Activated T-cell treated with anti-CD3 and anti-CD28 coated beads, Interleukin-2, amount 50 U/mL, for 72 hours (primary cell): ENCODE measurements at regions not wholly inside any gene's neighbourhood (a gene's known extent, or its start where the extent isn't known, plus 50 kb on each side); places are given as distances from the start of the nearest gene placed in this dataset.

Experiments used
- ATAC-seq, 2 donors: fragments of 150-1000 bp; cut with Tn5 transposase; replicated peaks in 1 of 2; 2 replicates each; pipeline ENCODE4 v1.10.0; 2021; ENCODE audit warnings: moderate library complexity in 2 of 2, mild to moderate bottlenecking in 1 of 2
- DNase-seq, 2 donors: peaks; one replicate each; pipeline ENCODE4 v3.0.0; 2021 to 2022; ENCODE audit warnings: mixed read lengths in 1 of 2
- H3K27ac Mint-ChIP-seq: one replicate; pipeline ENCODE4 v1.8.0; 2022; ENCODE audit warnings: mild to moderate bottlenecking, moderate library complexity, mixed read lengths
- H3K27me3 Mint-ChIP-seq: one replicate; pipeline ENCODE4 v1.8.0; 2022; ENCODE audit warnings: low read depth, mixed read lengths
- H3K36me3 Mint-ChIP-seq, 2 donors: one replicate each; pipeline ENCODE4 v1.8.0; 2022; ENCODE audit warnings: mixed read lengths in 2 of 2, mild to moderate bottlenecking in 1 of 2; ENCODE audit not compliant: insufficient read depth in 2 of 2
- H3K4me1 Mint-ChIP-seq: one replicate; pipeline ENCODE4 v1.8.0; 2022; ENCODE audit warnings: low read depth, mixed read lengths
- H3K4me3 Mint-ChIP-seq, 2 donors: one replicate each; pipeline ENCODE4 v1.8.0; 2022; ENCODE audit warnings: mild to moderate bottlenecking in 2 of 2, mixed read lengths in 2 of 2, moderate library complexity in 2 of 2
- H3K9me3 Mint-ChIP-seq, 2 donors: one replicate each; pipeline ENCODE4 v1.8.0; 2022; ENCODE audit warnings: mixed read lengths in 2 of 2

DNA sequence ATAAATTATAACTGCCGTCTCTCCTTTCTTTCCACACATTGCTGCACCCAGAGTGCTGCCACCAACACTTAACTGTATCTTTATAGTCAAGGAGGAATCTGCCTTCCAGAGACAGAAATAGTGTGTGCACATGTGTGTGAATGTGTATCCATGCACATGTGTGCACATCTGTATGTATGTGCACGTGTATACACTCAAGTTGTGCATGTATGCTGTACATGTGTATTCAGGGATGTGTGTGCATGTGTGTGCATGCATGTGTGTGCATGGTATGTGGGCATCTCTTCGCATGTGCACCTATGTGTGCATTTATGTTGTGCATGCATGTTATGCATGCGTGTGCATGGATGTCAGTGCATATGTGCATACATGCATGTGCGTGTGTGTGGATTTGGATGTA lies 253.3 kb downstream of the KLF6 start:
- DNase-seq (no peak), ATAC-seq (no peak)
- Mint-ChIP-seq H3K36me3 (no peaks in the 10 kb centered on the region), H3K9me3 (no peaks in the 10 kb centered on the region), H3K27me3 (no peaks in the 10 kb centered on the region), H3K4me3 (no peak overlapping the region), H3K4me1 (no peaks in the 10 kb centered on the region), H3K27ac (no peak overlapping the region)

GRCh38 chr10:3530783-3531645 lies 254.0 kb downstream of the KLF6 start:
- no peak for DNase-seq
- no peaks in the 10 kb centered on the region for H3K4me1 Mint-ChIP-seq
- H3K9me3 Mint-ChIP-seq = no peaks in the 10 kb centered on the region
- H3K27ac Mint-ChIP-seq = no peak overlapping the region
- no peaks in the 10 kb centered on the region for H3K27me3 Mint-ChIP-seq
- no peak for ATAC-seq
- no peak overlapping the region for H3K4me3 Mint-ChIP-seq
- H3K36me3 Mint-ChIP-seq = no peaks in the 10 kb centered on the region

DNA sequence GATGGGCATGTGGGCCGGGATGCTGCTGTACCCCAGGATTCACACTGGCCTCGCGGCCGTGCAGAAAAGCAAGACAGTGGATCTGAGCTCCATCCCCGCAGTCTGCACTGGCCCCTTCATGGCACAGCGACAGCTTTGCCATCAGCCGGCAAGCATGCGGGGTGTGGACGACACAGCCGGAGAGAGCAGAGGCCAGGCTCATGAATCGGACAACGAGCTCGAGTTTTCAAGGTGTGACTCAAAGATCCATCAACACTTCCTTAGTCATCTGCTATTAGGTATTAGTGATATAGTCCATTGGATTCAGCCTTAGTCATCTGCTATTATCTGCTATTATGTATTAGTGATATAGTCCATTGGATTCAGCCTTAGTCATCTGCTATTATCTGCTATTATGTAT lies 254.7 kb downstream of the KLF6 start:
- Mint-ChIP-seq H3K36me3 (no peaks in the 10 kb centered on the region), H3K27me3 (no peaks in the 10 kb centered on the region), H3K4me3 (no peak overlapping the region), H3K4me1 (no peaks in the 10 kb centered on the region), H3K27ac (no peak overlapping the region), H3K9me3 (no peaks in the 10 kb centered on the region)
- DNase-seq = no peak
- ATAC-seq = no peak

DNA sequence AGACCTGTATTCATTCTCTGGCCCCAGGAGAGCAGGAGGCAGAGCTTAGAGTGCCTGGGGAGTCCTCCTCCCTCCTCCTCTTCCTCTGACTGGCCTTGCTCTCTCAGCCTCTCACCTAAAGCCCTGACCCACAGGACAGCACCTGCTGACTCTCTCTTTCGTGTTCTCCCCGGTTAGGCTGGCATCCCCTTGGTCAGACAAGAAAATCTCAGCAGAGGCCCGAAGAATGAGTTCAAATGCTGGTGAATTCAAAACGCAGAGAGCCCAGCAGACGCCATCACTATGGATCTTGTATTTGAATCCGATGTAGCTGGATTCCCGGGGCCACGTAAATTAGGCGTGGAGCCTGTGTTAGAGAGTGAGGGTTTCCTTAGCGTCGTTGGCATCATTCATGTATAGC lies 255.3 kb downstream of the KLF6 start:
- Mint-ChIP-seq H3K4me1 (no peaks in the 10 kb centered on the region), H3K27ac (no peak overlapping the region), H3K27me3 (no peaks in the 10 kb centered on the region), H3K9me3 (no peaks in the 10 kb centered on the region), H3K4me3 (no peak overlapping the region), H3K36me3 (no peaks in the 10 kb centered on the region)
- ATAC-seq (no peak), DNase-seq (no peak)

DNA sequence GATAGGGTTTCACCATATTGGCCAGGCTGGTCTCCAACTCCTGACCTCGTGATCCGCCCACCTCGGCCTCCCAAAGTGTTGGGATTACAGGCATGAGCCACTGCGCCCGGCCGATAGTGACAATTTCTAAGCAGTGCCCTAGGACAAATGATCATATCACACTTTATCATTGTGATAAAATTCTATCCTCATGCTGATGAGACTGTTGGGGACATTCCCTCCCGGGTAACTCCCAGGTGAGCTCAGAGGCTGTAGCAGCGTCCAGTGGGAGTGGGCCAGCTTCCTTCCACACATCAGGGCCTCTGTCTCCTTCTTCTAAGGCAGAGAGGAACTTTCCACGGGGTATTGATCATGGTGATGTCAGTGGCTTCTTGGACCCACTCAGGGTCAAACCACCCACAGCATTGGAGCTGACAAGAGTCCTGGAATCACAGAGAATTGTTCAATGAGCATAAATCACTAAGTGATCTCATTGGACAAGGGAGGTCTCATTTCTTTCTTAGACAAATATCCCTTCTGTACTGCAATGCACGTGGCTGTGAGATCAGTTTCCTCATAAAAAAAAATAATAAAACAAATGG lies 256.1 kb downstream of the KLF6 start:
- Mint-ChIP-seq H3K4me3 (no peak overlapping the region), H3K27ac (no peak overlapping the region), H3K36me3 (no peaks in the 10 kb centered on the region), H3K9me3 (no peaks in the 10 kb centered on the region), H3K27me3 (no peaks in the 10 kb centered on the region), H3K4me1 (no peaks in the 10 kb centered on the region)
- DNase-seq (no peak), ATAC-seq (no peak)

DNA sequence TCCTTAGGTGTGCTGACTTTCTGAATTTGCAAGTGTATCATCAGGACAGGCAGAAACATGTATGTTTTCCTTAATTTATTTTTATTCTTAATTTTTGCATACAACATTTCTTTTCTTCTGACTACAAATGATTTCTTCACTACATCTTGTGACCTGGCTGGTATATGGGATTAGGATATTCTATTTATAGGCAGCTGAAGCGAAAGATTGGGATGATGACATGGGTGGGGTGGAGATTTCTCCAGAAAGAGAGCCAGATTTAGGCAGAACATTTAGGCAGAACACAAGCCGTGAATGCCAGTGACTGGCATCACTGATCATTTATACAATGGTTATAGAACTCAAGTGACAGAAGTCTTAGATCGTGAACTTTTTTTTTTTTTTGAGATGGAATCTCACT lies 256.7 kb downstream of the KLF6 start:
- H3K27me3 Mint-ChIP-seq = no peaks in the 10 kb centered on the region
- no peak for DNase-seq
- no peak for ATAC-seq
- no peaks in the 10 kb centered on the region for H3K4me1 Mint-ChIP-seq
- H3K4me3 Mint-ChIP-seq = no peak overlapping the region
- H3K9me3 Mint-ChIP-seq = no peaks in the 10 kb centered on the region
- no peak overlapping the region for H3K27ac Mint-ChIP-seq
- H3K36me3 Mint-ChIP-seq = no peaks in the 10 kb centered on the region

- Mint-ChIP-seq H3K4me1 (no peaks in the 10 kb centered on the region), H3K4me3 (no peak overlapping the region), H3K27ac (no peak overlapping the region), H3K36me3 (no peaks in the 10 kb centered on the region), H3K27me3 (no peaks in the 10 kb centered on the region), H3K9me3 (no peaks in the 10 kb centered on the region)
- ATAC-seq = no peak
- DNase-seq = no peak
Observed at GRCh38 chr10:3527869-3528268, 257.1 kb downstream of the KLF6 start.

GRCh38 chr10:3526727-3527501 lies 258.1 kb downstream of the KLF6 start:
- no peak overlapping the region for H3K27ac Mint-ChIP-seq
- H3K27me3 Mint-ChIP-seq = no peaks in the 10 kb centered on the region
- no peaks in the 10 kb centered on the region for H3K4me1 Mint-ChIP-seq
- no peak for ATAC-seq
- no peak overlapping the region for H3K4me3 Mint-ChIP-seq
- DNase-seq = no peak
- no peaks in the 10 kb centered on the region for H3K36me3 Mint-ChIP-seq
- no peaks in the 10 kb centered on the region for H3K9me3 Mint-ChIP-seq

GRCh38 chr10:3525832-3526449 lies 259.1 kb downstream of the KLF6 start:
- no peak for ATAC-seq

DNA sequence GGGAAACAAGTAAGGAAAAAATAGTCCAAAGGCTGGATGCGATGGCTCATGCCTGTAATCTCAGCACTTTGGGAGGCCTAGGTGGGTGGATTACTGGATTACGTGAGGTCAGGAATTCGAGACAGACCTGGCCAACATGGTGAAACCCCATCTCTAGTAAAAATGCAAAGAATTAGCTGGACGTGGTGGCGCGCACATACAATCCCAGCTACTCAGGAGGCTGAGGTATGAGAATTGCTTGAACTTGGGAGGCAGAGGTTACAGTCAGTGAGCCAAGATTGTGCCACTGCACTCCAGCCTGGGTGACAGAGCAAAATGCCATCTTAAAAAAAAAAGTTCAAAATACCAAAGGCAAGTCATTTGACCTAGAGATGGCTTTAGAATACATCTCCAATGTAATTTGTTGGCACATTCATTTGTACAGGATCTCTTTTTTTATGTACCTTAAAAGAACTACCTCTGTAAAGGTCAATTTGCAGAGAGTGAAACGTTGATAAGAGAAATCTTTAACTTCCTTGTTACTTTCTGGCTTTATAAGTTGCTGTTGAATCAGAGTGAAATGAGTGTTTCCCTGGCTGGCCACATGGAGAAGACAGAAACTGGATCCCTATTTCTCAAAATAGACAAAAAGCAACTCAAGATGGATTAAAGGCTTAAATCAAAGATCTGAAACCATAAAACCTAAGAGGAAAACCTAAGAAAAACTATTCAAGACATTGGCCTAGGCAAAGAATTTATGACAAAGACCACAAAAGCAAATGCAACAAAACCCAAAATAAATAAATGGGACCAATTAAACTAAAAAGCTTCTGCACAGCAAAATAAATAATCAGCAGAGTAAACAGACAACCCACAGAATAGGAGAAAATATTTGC lies 260.7 kb downstream of the KLF6 start:
- Mint-ChIP-seq H3K4me1 (no peaks in the 10 kb centered on the region), H3K27me3 (no peaks in the 10 kb centered on the region), H3K9me3 (no peaks in the 10 kb centered on the region), H3K27ac (no peak overlapping the region), H3K36me3 (no peaks in the 10 kb centered on the region), H3K4me3 (no peak overlapping the region)
- DNase-seq = no peak
- no peak for ATAC-seq

More at GRCh38 chr10:3525832-3526449, 259.1 kb downstream of the KLF6 start:
- Mint-ChIP-seq H3K27ac (no peak overlapping the region), H3K27me3 (no peaks in the 10 kb centered on the region), H3K36me3 (no peaks in the 10 kb centered on the region), H3K4me3 (no peak overlapping the region), H3K9me3 (no peaks in the 10 kb centered on the region), H3K4me1 (no peaks in the 10 kb centered on the region)
- no peak for DNase-seq

GRCh38 chr10:3523309-3524050 lies 261.5 kb downstream of the KLF6 start:
- ATAC-seq (no peak), DNase-seq (no peak)
- Mint-ChIP-seq H3K4me3 (no peak overlapping the region), H3K36me3 (peaks cover 0 to 2% of the 10 kb centered on the region in 2 donors), H3K27me3 (no peaks in the 10 kb centered on the region), H3K27ac (no peak overlapping the region), H3K9me3 (peaks cover 0 to 2% of the 10 kb centered on the region in 2 donors), H3K4me1 (no peaks in the 10 kb centered on the region)

DNA sequence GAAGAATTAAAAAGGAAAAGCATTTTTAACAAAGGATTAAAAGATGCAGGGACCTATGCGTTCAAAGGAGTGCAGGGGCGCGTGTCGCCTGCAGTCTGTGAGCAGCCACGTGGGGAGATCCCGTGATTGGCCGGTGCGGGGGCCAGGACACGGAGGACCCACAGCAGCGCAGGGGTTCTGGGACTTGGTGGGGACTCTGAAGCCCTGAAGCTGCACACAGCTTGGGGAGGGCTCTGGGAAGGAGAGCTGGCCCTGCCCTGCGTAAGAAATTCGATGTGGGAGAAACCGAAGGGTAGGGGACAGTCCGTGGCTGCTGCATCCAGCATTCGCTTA lies 268.1 kb downstream of the KLF6 start:
- Mint-ChIP-seq H3K27me3 (peaks cover 19% of the 10 kb centered on the region), H3K9me3 (peaks cover 2 to 7% of the 10 kb centered on the region in 2 donors), H3K4me1 (peaks cover 7% of the 10 kb centered on the region), H3K36me3 (peaks cover 0 to 4% of the 10 kb centered on the region in 2 donors), H3K4me3 (peak overlapping the region in 1 of 2 donors; percentile 40), H3K27ac (peak overlapping the region; percentile 24)
- DNase-seq (no peak), ATAC-seq (peak in 1 of 2 donors; percentile 65)
